GM21360 (cell line): ENCODE measurements at regions not wholly inside any gene's neighbourhood (a gene's known extent, or its start where the extent isn't known, plus 50 kb on each side); places are given as distances from the start of the nearest gene placed in this dataset.
"Not testable (repeated sequence)": the region's sequence is repeated elsewhere in the genome, so short reads cannot be mapped to it uniquely, and the experiment has no call there.

Experiments used
- ATAC-seq: cut with Tn5 transposase; IDR thresholded peaks from one replicate; pipeline ENCODE4 v1.9.1; 2021; ENCODE audit warnings: mild to moderate bottlenecking, moderate library complexity; ENCODE audit not compliant: unreplicated experiment

GRCh38 chr7:115793958-115794702, 236.4 kb downstream of the TFEC start:
- no peak for ATAC-seq

GRCh38 chr7:115789901-115790300, 240.7 kb downstream of the TFEC start:
- ATAC-seq: no peak

- ATAC-seq: not testable (repeated sequence)
Measured at GRCh38 chr7:115789473-115789872, 241.1 kb downstream of the TFEC start.

GRCh38 chr7:115782696-115783490, 247.7 kb downstream of the TFEC start:
- no peak for ATAC-seq

GRCh38 chr7:115779561-115779960, 251.0 kb downstream of the TFEC start:
- no peak for ATAC-seq

- no peak for ATAC-seq
Measured at GRCh38 chr7:115775981-115776380, 254.6 kb downstream of the TFEC start.

GRCh38 chr7:115763347-115763746, 267.2 kb downstream of the TFEC start:
- ATAC-seq: no peak

- ATAC-seq: no peak
Measured at GRCh38 chr7:115758025-115758424, 272.5 kb downstream of the TFEC start.

GRCh38 chr7:115754226-115754625, 276.3 kb downstream of the TFEC start:
- no peak for ATAC-seq

GRCh38 chr7:115749924-115750323, 280.6 kb downstream of the TFEC start:
- ATAC-seq: no peak

GRCh38 chr7:115748123-115748738, 282.3 kb downstream of the TFEC start:
- no peak for ATAC-seq

GRCh38 chr7:115747174-115747573, 283.4 kb downstream of the TFEC start:
- no peak for ATAC-seq

- ATAC-seq: no peak
Measured at GRCh38 chr7:115740043-115740442, 290.5 kb downstream of the TFEC start.

- no peak for ATAC-seq
Measured at GRCh38 chr7:115734641-115735040, 295.9 kb downstream of the TFEC start.

GRCh38 chr7:115731796-115732471, 298.6 kb downstream of the TFEC start:
- ATAC-seq: no peak

- ATAC-seq: no peak
Measured at GRCh38 chr7:115728518-115728917, 302.0 kb downstream of the TFEC start.

- no peak for ATAC-seq
Measured at GRCh38 chr7:115724400-115725056, 306.0 kb downstream of the TFEC start.

- no peak for ATAC-seq
Measured at GRCh38 chr7:115722302-115722977, 308.1 kb downstream of the TFEC start.

GRCh38 chr7:115721293-115722217, 309.0 kb downstream of the TFEC start:
- no peak for ATAC-seq
